ENCODE measurements at regions not wholly inside any gene's neighbourhood (a gene's known extent, or its start where the extent isn't known, plus 50 kb on each side); places are given as distances from the start of the nearest gene placed in this dataset.

DNA sequence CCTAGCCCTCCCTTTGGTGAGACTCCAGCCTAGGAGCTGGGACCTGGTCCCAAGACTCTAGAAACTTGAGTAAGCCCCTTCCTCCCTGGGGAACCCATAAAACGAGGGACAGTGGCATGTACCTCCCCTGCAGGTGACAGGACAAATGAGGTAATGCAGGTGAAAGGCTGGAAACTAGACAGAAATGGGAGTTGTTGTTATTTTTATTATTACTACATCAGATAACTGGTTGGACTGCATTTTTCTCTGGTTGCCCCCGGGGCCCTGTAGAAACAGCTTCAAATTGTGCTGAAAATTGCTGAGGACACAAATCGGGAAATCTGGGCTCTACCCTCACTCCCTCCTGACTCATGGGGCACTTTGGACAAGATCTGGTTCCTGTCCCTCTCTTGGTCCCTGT, 132.3 kb upstream of the WNT4 start:
- 0% methylated on average over 3 of the region's 3 CpGs for WGBS (ENCODE audit: low lambda C conversion rate)
- POLR2A ChIA-PET = no interaction called here
- Histone ChIP-seq H4K20me1 (ENCODE audit: insufficient read depth, low read length) (peaks cover 4% of the 10 kb centered on the region; the same call in 1 of the 2 replicates), H3K9ac (ENCODE audit: insufficient read depth, low read depth, low read length) (no peak overlapping the region), H3K36me3 (replicated peaks in 1 of 2; ENCODE audit: control insufficient read depth in 1 of 2, insufficient read depth in 2 of 2, low read length in 2 of 2) (no peaks in the 10 kb centered on the region), H3K4me1 (ENCODE audit: insufficient read depth, low read length) (no peaks in the 10 kb centered on the region), H3K4me2 (ENCODE audit: low read depth, low read length) (no peak overlapping the region), H3K27ac (ENCODE audit: extremely low read length, insufficient read depth, low read length) (no peak overlapping the region), H2AFZ (ENCODE audit: low read length) (no peak overlapping the region), H3K79me2 (ENCODE audit: insufficient read depth, low read length) (no peaks in the 10 kb centered on the region), H3K4me3 (replicated peaks in 1 of 3; ENCODE audit: insufficient read depth in 1 of 3, low read depth in 2 of 3, low read length in 3 of 3) (no peak overlapping the region), H3K27me3 (ENCODE audit: control insufficient read depth in 1 of 2, insufficient read depth in 2 of 2, low read length in 2 of 2) (peaks cover 3 to 30% of the 10 kb centered on the region in 2 experiments; a peak in 4 of 5 replicates), H3K9me3 (ENCODE audit: low read length) (no peaks in the 10 kb centered on the region)
- in situ Hi-C loops (cut with HindIII; ENCODE audit: extremely low pct_ligation_motif_present, low pct_unique_long_range_greater_than_20kb) = no loop called here
- BruUV-seq (replicated peaks) = no TSS peak
- intact Hi-C loops (cut with micrococcal nuclease; ENCODE audit: unreplicated experiment) = loop anchor here (10.0 kb wide), 1 partner anchor 140 kb away; no protein-coding TSS in a partner anchor
- DNase-seq (ENCODE audit: low spot score) (no peak), ATAC-seq (no peak), FAIRE-seq (no peak)
- TF ChIP-seq TAF15 (IDR thresholded peaks at IDR 0.05; ENCODE audit: low read depth, low read length, poor library complexity, severe bottlenecking) (no peak), SRF (IDR thresholded peaks at IDR 0.05; ENCODE audit: low read depth, low read length) (no peak), CHD2 (IDR thresholded peaks at IDR 0.05; ENCODE audit: low read depth, low read length) (no peak)
- CTCF ChIA-PET (ENCODE audit: low intra/inter-chr PET ratio, low total read pairs) = interaction anchor here (0.6 kb wide), 1 partner anchor 144 kb away, joined by 3 read pairs; no protein-coding TSS in a partner anchor

DNA sequence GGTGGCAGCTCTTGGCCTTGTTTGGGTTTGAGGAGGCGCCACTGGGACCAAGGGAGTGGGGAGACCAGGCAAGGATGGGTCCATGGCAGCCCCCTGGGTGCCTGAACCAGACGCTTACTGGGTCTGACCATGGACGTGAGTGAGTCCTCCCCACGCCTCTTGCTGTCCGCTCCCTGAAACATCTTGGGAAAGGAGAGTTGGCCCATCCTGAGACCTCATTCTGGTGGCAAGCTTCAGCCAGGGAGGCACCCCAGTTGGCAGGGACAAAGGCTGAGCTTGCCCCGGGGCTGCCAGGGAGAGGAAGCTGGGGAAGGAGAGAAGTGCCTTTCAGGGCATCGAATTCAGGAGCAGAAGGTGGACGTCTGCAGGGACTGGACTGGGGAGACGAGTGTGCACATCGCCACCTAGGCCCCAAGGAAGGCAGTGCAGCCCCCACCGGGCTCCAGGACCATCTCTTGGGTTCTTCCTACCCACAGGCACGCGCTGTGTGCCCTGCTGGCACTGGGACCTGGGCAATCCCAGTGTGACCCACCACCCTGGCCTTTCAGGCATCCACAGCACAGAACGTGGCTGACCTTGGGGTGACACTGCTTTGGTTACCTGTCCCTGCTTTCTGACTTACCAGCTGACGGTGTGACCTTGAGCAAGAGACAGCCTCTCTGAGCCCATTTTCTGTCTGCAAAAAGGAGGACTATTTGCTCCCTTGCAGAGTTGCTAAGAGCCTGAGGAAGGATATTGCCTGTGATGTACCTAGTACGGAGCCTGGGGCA, 132.9 kb upstream of the WNT4 start:
- Histone ChIP-seq H3K9ac (ENCODE audit: insufficient read depth, low read depth, low read length) (no peak overlapping the region), H3K79me2 (ENCODE audit: insufficient read depth, low read length) (no peaks in the 10 kb centered on the region), H3K36me3 (replicated peaks in 1 of 2; ENCODE audit: control insufficient read depth in 1 of 2, insufficient read depth in 2 of 2, low read length in 2 of 2) (no peaks in the 10 kb centered on the region), H3K4me3 (replicated peaks in 1 of 3; ENCODE audit: insufficient read depth in 1 of 3, low read depth in 2 of 3, low read length in 3 of 3) (no peak overlapping the region), H3K9me3 (ENCODE audit: low read length) (no peaks in the 10 kb centered on the region), H3K27me3 (ENCODE audit: control insufficient read depth in 1 of 2, insufficient read depth in 2 of 2, low read length in 2 of 2) (peaks cover 3 to 27% of the 10 kb centered on the region in 2 experiments; a peak in 4 of 5 replicates), H3K27ac (ENCODE audit: extremely low read length, insufficient read depth, low read length) (no peak overlapping the region), H3K4me2 (ENCODE audit: low read depth, low read length) (no peak overlapping the region), H3K4me1 (ENCODE audit: insufficient read depth, low read length) (no peaks in the 10 kb centered on the region), H2AFZ (ENCODE audit: low read length) (no peak overlapping the region), H4K20me1 (ENCODE audit: insufficient read depth, low read length) (peaks cover 4% of the 10 kb centered on the region; the same call in 1 of the 2 replicates)
- peak; percentile 91 for ATAC-seq
- no peak for DNase-seq (ENCODE audit: low spot score)
- ChIA-PET CTCF (ENCODE audit: low intra/inter-chr PET ratio, low total read pairs) (interaction anchor here (0.6 kb wide), 1 partner anchor 144 kb away, joined by 3 read pairs; no protein-coding TSS in a partner anchor), POLR2A (no interaction called here)
- no TSS peak for BruUV-seq (replicated peaks)
- FAIRE-seq = peak; percentile 12
- intact Hi-C loops (cut with micrococcal nuclease; ENCODE audit: unreplicated experiment) = loop anchor here (10.0 kb wide), 1 partner anchor 141 kb away; no protein-coding TSS in a partner anchor
- 3% methylated on average over 13 of the region's 16 CpGs for WGBS (ENCODE audit: low lambda C conversion rate)
- in situ Hi-C loops (cut with HindIII; ENCODE audit: extremely low pct_ligation_motif_present, low pct_unique_long_range_greater_than_20kb) = no loop called here
- no peak for TF ChIP-seq ETS1 (CRISPR knock-in tag; IDR thresholded peaks at IDR 0.05)
- no peak for TF ChIP-seq MLXIP (CRISPR knock-in tag; IDR thresholded peaks at IDR 0.05; ENCODE audit: borderline replicate concordance)
- TF ChIP-seq NFE2 (CRISPR knock-in tag; IDR thresholded peaks at IDR 0.05) = no peak
- TF ChIP-seq, protein P1, sequence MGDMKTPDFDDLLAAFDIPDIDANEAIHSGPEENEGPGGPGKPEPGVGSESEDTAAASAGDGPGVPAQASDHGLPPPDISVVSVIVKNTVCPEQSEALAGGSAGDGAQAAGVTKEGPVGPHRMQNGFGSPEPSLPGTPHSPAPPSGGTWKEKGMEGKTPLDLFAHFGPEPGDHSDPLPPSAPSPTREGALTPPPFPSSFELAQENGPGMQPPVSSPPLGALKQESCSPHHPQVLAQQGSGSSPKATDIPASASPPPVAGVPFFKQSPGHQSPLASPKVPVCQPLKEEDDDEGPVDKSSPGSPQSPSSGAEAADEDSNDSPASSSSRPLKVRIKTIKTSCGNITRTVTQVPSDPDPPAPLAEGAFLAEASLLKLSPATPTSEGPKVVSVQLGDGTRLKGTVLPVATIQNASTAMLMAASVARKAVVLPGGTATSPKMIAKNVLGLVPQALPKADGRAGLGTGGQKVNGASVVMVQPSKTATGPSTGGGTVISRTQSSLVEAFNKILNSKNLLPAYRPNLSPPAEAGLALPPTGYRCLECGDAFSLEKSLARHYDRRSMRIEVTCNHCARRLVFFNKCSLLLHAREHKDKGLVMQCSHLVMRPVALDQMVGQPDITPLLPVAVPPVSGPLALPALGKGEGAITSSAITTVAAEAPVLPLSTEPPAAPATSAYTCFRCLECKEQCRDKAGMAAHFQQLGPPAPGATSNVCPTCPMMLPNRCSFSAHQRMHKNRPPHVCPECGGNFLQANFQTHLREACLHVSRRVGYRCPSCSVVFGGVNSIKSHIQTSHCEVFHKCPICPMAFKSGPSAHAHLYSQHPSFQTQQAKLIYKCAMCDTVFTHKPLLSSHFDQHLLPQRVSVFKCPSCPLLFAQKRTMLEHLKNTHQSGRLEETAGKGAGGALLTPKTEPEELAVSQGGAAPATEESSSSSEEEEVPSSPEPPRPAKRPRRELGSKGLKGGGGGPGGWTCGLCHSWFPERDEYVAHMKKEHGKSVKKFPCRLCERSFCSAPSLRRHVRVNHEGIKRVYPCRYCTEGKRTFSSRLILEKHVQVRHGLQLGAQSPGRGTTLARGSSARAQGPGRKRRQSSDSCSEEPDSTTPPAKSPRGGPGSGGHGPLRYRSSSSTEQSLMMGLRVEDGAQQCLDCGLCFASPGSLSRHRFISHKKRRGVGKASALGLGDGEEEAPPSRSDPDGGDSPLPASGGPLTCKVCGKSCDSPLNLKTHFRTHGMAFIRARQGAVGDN (CRISPR knock-in tag; IDR thresholded peaks at IDR 0.05) = peak; percentile 20; the same call in 1 of the 2 replicates
- peak; percentile 65 for TF ChIP-seq STAG1 (CRISPR knock-in tag; IDR thresholded peaks at IDR 0.05)
- TF ChIP-seq TAF15 (IDR thresholded peaks at IDR 0.05; ENCODE audit: low read depth, low read length, poor library complexity, severe bottlenecking) = no peak

Measured in HepG2 (cell line).